ENCODE measurements at regions not wholly inside any gene's neighbourhood (a gene's known extent, or its start where the extent isn't known, plus 50 kb on each side); places are given as distances from the start of the nearest gene placed in this dataset.

- no peak overlapping the region for H3K27ac Mint-ChIP-seq (ENCODE audit: unreplicated experiment)
- no peak for TF ChIP-seq CTCF (IDR thresholded peaks at IDR 0.05; ENCODE audit: partially characterized antibody, unreplicated experiment)
- peaks cover 6% of the 10 kb centered on the region for H3K27me3 Mint-ChIP-seq (ENCODE audit: unreplicated experiment)
- H3K36me3 Mint-ChIP-seq (ENCODE audit: unreplicated experiment), result peaks cover 17% of the 10 kb centered on the region
- H3K4me1 Mint-ChIP-seq (ENCODE audit: low read depth, unreplicated experiment), result peaks cover 19% of the 10 kb centered on the region
- H3K9me3 Mint-ChIP-seq (ENCODE audit: unreplicated experiment), result peaks cover 10% of the 10 kb centered on the region
- H3K4me3 Mint-ChIP-seq (ENCODE audit: unreplicated experiment), result no peak overlapping the region
- DNase-seq, result no peak
Measured at GRCh38 chr18:10368456-10369453, 85.7 kb upstream of the APCDD1 start.

- Mint-ChIP-seq H3K4me1 (ENCODE audit: low read depth, unreplicated experiment) (peaks cover 23% of the 10 kb centered on the region), H3K27ac (ENCODE audit: unreplicated experiment) (peak overlapping the region; percentile 8), H3K27me3 (ENCODE audit: unreplicated experiment) (peaks cover 6% of the 10 kb centered on the region), H3K4me3 (ENCODE audit: unreplicated experiment) (no peak overlapping the region), H3K36me3 (ENCODE audit: unreplicated experiment) (peaks cover 13% of the 10 kb centered on the region), H3K9me3 (ENCODE audit: unreplicated experiment) (peaks cover 11% of the 10 kb centered on the region)
- DNase-seq, result no peak
- TF ChIP-seq CTCF (IDR thresholded peaks at IDR 0.05; ENCODE audit: partially characterized antibody, unreplicated experiment), result no peak
Measured at GRCh38 chr18:10370716-10371115, 83.7 kb upstream of the APCDD1 start.

- peak overlapping the region; percentile 8 for H3K27ac Mint-ChIP-seq (ENCODE audit: unreplicated experiment)
- peaks cover 23% of the 10 kb centered on the region for H3K4me1 Mint-ChIP-seq (ENCODE audit: low read depth, unreplicated experiment)
- no peak for TF ChIP-seq CTCF (IDR thresholded peaks at IDR 0.05; ENCODE audit: partially characterized antibody, unreplicated experiment)
- no peak overlapping the region for H3K4me3 Mint-ChIP-seq (ENCODE audit: unreplicated experiment)
- H3K36me3 Mint-ChIP-seq (ENCODE audit: unreplicated experiment), result peaks cover 11% of the 10 kb centered on the region
- no peak for DNase-seq
- H3K9me3 Mint-ChIP-seq (ENCODE audit: unreplicated experiment), result peaks cover 9% of the 10 kb centered on the region
- peaks cover 6% of the 10 kb centered on the region for H3K27me3 Mint-ChIP-seq (ENCODE audit: unreplicated experiment)
Measured at GRCh38 chr18:10371165-10371564, 83.3 kb upstream of the APCDD1 start.

- Mint-ChIP-seq H3K4me1 (ENCODE audit: low read depth, unreplicated experiment) (peaks cover 35% of the 10 kb centered on the region), H3K27me3 (ENCODE audit: unreplicated experiment) (peaks cover 4% of the 10 kb centered on the region), H3K9me3 (ENCODE audit: unreplicated experiment) (peaks cover 4% of the 10 kb centered on the region), H3K27ac (ENCODE audit: unreplicated experiment) (no peak overlapping the region), H3K36me3 (ENCODE audit: unreplicated experiment) (peaks cover 4% of the 10 kb centered on the region), H3K4me3 (ENCODE audit: unreplicated experiment) (no peak overlapping the region)
- no peak for DNase-seq
- no peak for TF ChIP-seq CTCF (IDR thresholded peaks at IDR 0.05; ENCODE audit: partially characterized antibody, unreplicated experiment)
Measured at GRCh38 chr18:10374195-10374594, 80.2 kb upstream of the APCDD1 start.

All from glutamatergic neuron (in vitro differentiated cells).